ENCODE measurements at regions not wholly inside any gene's neighbourhood (a gene's known extent, or its start where the extent isn't known, plus 50 kb on each side); places are given as distances from the start of the nearest gene placed in this dataset.
A peak's percentile ranks its signal among the peaks of the same experiment; 100 is the strongest.

- H2AFZ ChIP-seq (ENCODE audit: low read depth, low read length): no peak overlapping the region
- H3K36me3 ChIP-seq (ENCODE audit: insufficient read depth, low read length): no peaks in the 10 kb centered on the region
- H3K4me2 ChIP-seq (ENCODE audit: low read length): no peak overlapping the region
- no peaks in the 10 kb centered on the region for H3K79me2 ChIP-seq (replicated peaks; ENCODE audit: insufficient read depth, low read length)
- no peaks in the 10 kb centered on the region for H4K20me1 ChIP-seq (ENCODE audit: insufficient read depth)
- no peaks in the 10 kb centered on the region for H3K9me3 ChIP-seq (ENCODE audit: low read length)
- no peak overlapping the region for H3K27ac ChIP-seq (ENCODE audit: low read length)
- H3K9ac ChIP-seq (ENCODE audit: low read length): no peak overlapping the region
- no peaks in the 10 kb centered on the region for H3K9me2 ChIP-seq (ENCODE audit: insufficient read depth, low read length)
- TF ChIP-seq EP300 (conservative IDR thresholded peaks at IDR 0.05; ENCODE audit: poor library complexity, severe bottlenecking): peak; percentile 63
- no peak for TF ChIP-seq EZH2 (IDR thresholded peaks at IDR 0.05; ENCODE audit: borderline replicate concordance, insufficient read depth, low read length, poor library complexity, severe bottlenecking)
- TF ChIP-seq RAD21 (conservative IDR thresholded peaks at IDR 0.05): no peak
- TF ChIP-seq REST (IDR thresholded peaks at IDR 0.05; ENCODE audit: borderline replicate concordance): peak; percentile 92
- TF ChIP-seq CTCF (IDR thresholded peaks at IDR 0.05; ENCODE audit: poor library complexity, severe bottlenecking): no peak
- TF ChIP-seq TAF1 (IDR thresholded peaks at IDR 0.05; ENCODE audit: low read depth): no peak
- TF ChIP-seq SMC3 (conservative IDR thresholded peaks at IDR 0.05; ENCODE audit: poor library complexity): no peak
- TF ChIP-seq MXI1 (conservative IDR thresholded peaks at IDR 0.05; ENCODE audit: poor library complexity, severe bottlenecking): no peak
- TF ChIP-seq POLR2AphosphoS5 (IDR thresholded peaks at IDR 0.05): peak; percentile 77
- no peak overlapping the region for H3K4me3 ChIP-seq (ENCODE audit: low read length)
- no peaks in the 10 kb centered on the region for H3K27me3 ChIP-seq (ENCODE audit: insufficient read depth, low read depth, low read length)
- no peaks in the 10 kb centered on the region for H3F3A ChIP-seq (ENCODE audit: insufficient read depth, low read length, poor library complexity, severe bottlenecking)
These were observed 324.1 kb upstream of the ALCAM start for GRCh38 chr3:105042586-105042985.

- H3K9ac ChIP-seq (ENCODE audit: low read length): no peak overlapping the region
- H3K9me3 ChIP-seq (ENCODE audit: low read length): no peaks in the 10 kb centered on the region
- no peak overlapping the region for H3K4me2 ChIP-seq (ENCODE audit: low read length)
- no peak overlapping the region for H3K27ac ChIP-seq (ENCODE audit: low read length)
- TF ChIP-seq POLR2AphosphoS5 (IDR thresholded peaks at IDR 0.05) (no peak), EP300 (conservative IDR thresholded peaks at IDR 0.05; ENCODE audit: poor library complexity, severe bottlenecking) (no peak), TAF1 (IDR thresholded peaks at IDR 0.05; ENCODE audit: low read depth) (no peak), SMC3 (conservative IDR thresholded peaks at IDR 0.05; ENCODE audit: poor library complexity) (no peak), RAD21 (conservative IDR thresholded peaks at IDR 0.05) (no peak), EZH2 (IDR thresholded peaks at IDR 0.05; ENCODE audit: borderline replicate concordance, insufficient read depth, low read length, poor library complexity, severe bottlenecking) (no peak), REST (IDR thresholded peaks at IDR 0.05; ENCODE audit: borderline replicate concordance) (no peak), CTCF (IDR thresholded peaks at IDR 0.05; ENCODE audit: poor library complexity, severe bottlenecking) (no peak)
- H3K27me3 ChIP-seq (ENCODE audit: insufficient read depth, low read depth, low read length): no peaks in the 10 kb centered on the region
- H4K20me1 ChIP-seq (ENCODE audit: insufficient read depth): no peaks in the 10 kb centered on the region
- H3K36me3 ChIP-seq (ENCODE audit: insufficient read depth, low read length): no peaks in the 10 kb centered on the region
- no peaks in the 10 kb centered on the region for H3K79me2 ChIP-seq (replicated peaks; ENCODE audit: insufficient read depth, low read length)
- H3K4me3 ChIP-seq (ENCODE audit: low read length): no peak overlapping the region
- no peaks in the 10 kb centered on the region for H3K9me2 ChIP-seq (ENCODE audit: insufficient read depth, low read length)
- no peaks in the 10 kb centered on the region for H3F3A ChIP-seq (ENCODE audit: insufficient read depth, low read length, poor library complexity, severe bottlenecking)
- no peak overlapping the region for H2AFZ ChIP-seq (ENCODE audit: low read depth, low read length)
These were observed 315.6 kb upstream of the ALCAM start for GRCh38 chr3:105051111-105051510.
